HG03521 (cell line): ENCODE measurements at regions not wholly inside any gene's neighbourhood (a gene's known extent, or its start where the extent isn't known, plus 50 kb on each side); places are given as distances from the start of the nearest gene placed in this dataset.

Source experiments
- ATAC-seq: cut with Tn5 transposase; IDR thresholded peaks from one replicate; pipeline ENCODE4 v1.9.1; 2021; ENCODE audit warnings: mild to moderate bottlenecking, moderate library complexity; ENCODE audit not compliant: unreplicated experiment

DNA sequence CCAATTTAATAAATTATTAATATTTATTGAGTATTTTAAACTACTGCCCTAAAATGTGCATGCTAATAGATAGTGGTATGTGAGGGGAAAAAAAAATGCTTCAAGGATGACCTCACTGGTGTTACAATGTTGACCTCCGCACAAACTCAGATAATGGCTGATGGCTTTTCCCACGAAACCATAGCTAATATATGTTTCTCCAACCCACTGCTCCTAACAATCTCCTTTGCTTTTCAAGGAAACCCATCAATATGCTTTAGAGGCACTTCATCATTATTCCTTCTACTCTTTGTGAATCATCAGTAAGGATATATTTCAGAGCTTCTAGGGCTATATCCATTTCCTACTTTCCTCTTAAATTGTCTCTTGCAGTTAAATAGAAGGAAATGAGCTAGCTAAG is 1752.0 kb upstream of the TENM3 start:
- ATAC-seq: no peak

DNA sequence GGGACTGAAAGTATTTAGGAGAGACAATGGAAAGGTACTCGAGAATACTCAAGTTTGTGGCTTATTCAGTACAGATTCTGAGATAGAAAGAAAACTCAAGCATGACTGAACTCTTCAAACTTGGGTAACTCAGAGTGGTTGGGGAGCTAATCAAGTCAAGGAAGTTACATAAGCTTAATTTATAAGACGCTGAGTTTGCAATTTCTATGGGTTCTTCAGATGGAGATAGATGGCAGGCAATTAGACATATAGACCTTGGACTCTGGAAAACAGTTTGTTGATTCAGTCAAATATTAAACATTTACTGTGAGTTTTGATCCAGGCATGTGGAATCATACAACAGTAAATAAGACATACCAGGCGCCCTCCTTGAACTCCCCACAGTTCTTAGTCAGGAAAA is 1749.9 kb upstream of the TENM3 start:
- no peak for ATAC-seq

DNA sequence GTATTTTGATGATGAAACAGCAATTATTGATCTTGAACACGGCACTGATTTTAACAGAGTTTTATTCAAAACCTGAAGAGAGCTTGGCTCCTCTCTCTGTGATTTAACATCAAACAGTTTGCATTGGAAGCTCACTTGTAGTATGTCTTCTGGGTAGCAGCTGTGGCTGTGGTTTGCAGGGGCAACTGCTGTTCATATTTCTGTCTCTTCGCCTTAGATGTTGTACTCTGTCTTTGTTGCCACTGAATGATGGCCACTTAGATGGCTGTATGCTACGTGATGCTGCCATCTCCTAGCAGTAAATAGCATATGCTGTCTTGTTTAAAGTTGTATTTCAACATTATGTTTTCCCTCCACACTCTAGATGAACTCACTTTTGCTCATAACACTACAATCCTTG is 1743.0 kb upstream of the TENM3 start:
- no peak for ATAC-seq

DNA sequence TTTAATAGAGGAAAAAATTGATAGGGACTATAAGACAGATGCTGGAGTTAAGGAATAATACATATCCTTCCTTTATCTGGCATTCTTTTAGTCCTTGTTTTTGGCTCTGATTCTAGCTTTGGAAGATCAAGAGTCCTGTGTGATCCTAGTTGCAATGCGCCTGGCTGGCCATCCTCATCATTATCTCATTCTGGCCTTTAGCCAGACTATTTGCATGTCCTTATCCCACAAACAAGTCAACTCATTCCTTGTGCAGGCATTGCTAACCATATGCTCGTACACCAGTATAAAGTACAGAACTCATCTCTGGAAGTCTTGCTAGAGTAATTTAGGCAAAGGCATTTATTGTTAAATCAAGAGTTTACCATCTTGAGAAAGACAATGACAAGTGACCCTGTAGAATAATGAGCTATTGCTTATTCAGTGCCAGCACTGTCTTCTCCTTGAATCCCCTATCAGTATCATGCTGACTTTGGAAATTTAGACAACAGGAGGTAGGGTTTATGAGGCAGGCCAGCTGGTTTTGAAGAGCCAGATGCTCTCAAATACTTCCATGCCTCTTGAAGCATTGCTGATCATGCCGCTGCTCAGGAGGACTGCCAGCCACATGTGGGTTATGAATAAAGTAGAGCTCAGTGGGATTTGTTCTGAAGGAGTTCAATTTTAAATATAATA is 1730.3 kb upstream of the TENM3 start:
- no peak for ATAC-seq

DNA sequence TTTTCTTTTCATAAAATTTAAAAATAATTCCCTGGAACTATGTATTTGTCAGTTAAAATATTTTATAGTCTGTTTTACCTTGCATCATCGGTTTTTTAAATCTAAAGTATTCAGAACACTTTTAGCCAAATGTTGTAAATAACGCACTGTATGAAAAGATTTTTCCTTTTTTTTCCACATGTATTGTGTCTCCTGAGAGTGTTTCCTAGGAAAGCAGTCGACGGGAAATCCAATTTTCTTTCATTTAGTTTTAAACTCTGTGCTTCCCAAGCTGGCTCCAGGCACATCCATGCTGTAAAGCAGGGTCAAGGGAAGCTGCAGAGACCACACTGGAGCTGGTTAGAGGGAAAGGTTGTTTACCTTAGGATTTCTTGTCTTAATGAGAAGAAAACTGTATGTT is 1724.3 kb upstream of the TENM3 start:
- ATAC-seq: no peak

DNA sequence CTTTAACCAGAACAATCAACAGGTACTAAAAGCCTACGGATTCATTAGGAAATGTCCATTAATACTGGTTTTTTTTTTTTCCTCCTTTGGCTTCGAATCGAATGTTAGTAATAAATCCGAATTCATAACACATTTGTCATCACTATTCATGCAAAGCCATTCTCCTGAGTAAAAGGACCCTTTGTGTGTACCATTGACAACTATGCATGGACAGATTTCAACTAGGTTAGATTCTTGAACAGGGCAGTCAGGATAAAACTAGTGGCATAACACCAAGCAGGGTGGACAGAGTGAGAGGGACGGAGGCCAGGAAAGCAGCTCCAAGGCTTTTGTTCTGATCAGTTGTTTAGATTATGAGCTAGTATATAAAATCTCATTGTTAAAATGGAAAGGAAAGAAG is 1722.0 kb upstream of the TENM3 start:
- ATAC-seq: no peak

DNA sequence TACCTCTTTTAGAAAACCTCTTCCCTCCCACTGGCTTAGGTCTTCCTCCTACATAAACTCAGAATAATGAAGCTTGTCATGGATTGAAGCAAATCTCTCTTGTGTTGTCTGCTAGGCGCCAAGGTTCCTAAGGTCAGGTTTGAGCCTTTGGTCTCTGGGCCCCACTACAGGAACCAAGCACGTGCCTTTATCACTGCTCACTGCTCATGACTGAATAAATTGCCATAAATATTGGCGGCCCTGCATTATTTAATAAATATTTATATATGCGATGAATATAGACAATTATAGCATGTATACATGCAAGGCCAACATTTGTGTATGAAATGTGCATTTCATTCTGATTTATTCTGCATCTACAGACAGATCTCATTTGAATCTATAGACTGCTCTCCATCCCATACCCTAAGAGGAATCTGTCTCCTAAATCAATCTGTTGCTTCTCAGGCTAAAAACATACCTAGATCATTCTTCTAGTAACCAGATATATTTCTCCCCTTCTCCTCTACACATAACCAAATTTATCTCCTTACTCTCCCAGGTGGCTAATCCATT is 1717.6 kb upstream of the TENM3 start:
- ATAC-seq: no peak

DNA sequence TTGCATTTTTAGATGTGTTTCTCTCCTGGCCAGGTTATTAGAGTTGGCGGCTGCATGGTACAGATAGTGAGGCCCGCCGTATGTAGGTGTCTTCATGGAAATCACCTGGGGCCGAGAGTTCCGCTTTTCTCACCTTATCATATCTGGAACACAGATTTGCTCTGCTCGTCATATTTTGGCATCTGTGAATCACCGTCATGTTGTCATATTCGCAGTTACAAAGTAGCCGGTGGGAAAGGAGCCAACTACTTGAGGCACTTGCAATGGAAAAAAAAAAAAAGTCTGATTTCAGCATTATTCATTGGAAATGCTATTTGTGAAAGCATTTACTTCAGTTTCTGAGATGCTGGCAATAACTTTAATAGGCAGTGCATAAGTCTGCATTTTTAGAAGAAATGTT is 1715.2 kb upstream of the TENM3 start:
- no peak for ATAC-seq

DNA sequence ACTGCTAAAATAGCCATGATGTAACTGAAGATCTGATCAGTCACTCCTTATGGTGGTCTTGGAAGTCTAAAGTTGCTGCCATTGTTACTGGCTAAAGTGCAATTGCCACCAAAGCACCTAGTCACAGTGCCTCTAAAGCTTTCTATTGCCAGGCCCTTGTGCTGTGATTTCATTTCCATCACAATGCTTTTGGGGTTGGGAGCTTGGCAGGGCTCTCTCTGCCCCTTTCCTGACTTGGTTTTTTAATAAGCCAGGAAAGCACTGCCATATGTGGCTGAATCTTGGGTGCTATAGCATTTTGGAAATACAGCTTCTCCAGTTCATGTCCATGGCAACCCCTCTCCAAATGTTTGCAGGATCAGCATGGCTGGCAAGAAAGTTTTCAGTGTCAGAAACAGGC is 1712.4 kb upstream of the TENM3 start:
- no peak for ATAC-seq

DNA sequence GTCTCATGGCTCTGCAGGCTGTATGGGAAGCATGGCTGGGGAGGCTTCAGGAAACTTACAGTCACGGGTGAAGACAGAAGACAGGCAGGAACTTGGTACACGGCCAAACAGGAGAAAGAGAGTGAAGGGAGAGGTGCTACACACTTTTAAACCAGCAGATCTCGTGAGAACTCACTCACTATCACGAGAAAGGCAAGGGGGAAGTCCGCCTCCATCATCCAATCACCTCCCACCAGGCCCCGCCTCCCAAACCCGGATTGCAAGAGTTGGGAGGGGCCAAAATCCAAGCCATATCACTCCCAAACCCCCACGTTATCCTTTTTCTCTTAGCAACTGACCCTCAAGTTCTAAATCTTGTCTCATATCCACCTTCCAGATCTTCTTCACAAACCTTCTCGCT is 1710.5 kb upstream of the TENM3 start:
- ATAC-seq: no peak

DNA sequence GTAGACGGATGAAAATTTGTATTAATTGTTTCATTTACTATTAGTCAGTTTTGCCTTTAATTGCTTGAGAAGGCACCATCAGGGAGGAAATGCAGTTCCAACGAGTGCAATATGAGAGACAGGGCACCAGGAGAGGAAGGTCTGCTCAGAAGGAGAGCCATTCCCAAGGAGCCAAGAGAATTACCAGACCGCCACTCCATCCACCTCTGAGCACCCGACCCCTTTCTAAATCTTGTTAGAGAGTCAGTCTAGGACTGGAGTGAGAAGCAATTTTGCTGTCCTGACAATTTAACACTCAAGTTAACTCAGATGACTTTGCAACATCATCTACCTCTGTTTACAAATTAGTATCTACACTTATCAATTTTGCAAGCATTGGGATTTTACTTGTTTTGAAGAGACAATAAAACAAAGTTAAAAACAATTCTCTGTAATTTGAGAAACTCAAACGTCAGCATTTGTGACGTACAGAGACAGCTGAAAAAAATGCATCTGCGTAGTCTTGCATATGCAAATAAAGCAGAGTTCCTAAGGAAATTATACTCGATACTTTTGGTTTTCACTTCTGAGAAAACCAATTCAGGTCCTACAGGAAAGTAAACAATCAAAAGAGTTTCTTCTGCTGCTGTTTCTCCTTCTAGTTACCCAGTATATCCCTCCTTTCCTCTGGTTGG is 1704.7 kb upstream of the TENM3 start:
- no peak for ATAC-seq

DNA sequence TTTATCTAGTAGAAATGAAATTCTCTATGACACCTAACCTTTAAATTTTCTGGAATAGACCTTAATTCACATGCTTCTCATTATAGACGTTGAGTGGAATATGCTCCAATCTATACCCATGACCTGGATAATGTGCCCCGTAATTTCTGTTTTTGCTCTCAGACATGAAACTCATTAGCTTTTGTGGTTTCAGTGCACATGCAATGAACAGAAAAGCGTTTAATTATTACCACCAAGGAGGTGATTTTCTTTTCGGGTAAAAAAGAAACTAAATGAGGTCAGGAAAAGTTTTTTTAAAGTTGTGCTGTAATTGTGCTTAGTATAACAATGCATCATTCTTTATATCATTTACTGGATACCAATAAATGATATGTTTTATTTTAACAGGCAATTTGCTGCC is 1703.9 kb upstream of the TENM3 start:
- peak; percentile 51 for ATAC-seq

DNA sequence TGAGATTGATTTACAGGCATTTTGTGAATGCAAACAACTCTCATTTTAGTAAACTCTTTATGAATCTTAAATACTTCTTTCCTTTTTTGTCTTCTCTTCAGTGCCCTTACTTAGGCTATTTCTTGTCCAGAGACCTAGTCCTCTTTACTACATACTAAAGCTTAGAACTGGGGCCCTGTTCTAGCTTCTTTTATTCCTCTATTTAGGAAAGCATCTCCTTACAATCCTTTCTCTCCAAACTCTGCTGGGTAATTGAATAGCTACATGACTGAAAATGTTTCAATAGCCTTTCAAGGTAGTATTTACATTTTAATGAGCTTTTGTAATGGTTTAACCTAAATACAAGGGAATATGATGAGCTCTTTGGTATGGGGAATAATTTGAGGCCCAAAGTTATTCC is 1701.5 kb upstream of the TENM3 start:
- no peak for ATAC-seq

DNA sequence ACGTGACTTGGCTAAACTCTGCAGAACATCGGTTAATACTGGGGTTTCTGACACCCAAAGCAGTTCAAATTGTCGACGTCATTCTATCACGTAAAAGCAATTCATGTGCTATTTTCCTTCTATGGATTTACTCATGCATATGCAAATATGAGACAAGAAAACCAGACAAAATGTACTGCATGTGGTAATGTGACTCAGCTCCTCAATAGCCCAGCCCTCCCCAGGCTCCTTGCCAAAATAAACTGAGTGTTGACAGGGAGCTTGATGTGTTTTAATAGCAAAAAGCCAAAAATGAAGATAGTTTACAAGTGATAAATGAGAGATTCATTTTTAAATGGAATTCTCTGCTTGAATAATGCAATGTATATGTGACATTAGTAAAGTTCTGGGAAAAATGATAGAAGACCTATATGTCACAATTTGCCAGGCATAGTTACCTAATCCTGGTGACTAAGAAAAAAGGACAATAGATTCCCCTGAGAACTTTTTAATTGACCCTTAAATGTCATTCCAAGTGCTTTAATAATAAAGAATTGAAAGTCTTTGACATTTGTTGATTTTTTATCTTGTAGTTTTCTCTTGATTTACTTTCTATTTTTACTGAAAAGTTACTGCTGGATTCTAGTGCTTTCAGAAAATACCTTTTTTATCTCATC is 1700.6 kb upstream of the TENM3 start:
- no peak for ATAC-seq

DNA sequence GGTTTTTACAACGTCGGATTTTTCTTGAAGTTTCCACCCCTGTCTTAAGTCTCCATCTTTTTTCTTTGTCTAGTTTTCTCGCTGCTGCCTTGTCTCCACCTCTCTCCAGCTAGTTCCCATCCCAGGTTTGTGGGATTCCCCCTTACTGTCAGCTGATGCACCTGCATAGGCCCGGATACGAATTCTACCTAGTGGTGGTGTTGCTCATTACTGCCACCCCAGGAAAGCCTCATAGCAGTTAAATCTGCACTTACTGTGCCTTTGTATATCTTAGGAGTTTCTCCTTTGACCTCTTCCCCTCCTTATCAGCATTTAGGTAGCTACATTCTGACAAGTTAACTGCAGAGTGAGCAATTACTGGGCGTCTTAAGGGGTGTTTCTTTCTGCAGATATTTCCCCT is 1693.1 kb upstream of the TENM3 start:
- no peak for ATAC-seq

DNA sequence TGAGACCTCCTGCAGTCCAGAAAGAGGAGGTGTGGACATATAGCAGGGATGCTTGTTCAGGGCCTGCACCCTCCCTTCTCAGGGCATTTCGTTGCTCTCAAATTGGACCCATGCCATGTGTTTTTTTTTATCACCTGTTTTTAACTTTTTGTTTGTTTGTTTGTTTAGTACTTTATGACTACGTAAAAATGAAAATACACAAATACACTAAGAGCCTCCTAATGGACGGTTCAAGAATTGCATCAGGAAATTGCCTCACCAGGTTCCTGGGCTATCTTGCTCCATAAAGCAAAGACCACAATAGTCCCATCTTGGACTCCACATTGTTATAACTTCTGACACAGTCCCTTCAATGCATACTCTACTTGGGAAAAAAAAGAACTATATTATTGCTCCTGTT is 1685.9 kb upstream of the TENM3 start:
- peak; percentile 71 for ATAC-seq

DNA sequence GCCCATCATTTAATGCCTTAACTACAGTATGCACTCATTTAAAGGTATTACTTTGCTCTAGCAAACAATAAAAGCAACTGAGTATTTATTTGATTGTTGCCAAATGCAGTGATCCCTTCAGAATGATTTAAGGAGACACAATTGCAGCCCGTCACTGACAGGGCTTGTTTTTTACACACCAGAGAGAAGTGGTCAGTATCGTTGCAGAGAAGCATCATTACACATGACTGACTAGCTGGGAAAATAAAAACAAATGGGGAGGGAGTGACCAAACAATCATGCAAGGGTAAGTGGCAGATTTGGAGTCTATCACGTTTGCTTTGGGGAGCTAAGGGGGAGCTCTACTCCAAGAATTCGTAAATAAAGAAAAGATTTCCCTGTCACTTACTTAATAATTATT is 1685.3 kb upstream of the TENM3 start:
- no peak for ATAC-seq

DNA sequence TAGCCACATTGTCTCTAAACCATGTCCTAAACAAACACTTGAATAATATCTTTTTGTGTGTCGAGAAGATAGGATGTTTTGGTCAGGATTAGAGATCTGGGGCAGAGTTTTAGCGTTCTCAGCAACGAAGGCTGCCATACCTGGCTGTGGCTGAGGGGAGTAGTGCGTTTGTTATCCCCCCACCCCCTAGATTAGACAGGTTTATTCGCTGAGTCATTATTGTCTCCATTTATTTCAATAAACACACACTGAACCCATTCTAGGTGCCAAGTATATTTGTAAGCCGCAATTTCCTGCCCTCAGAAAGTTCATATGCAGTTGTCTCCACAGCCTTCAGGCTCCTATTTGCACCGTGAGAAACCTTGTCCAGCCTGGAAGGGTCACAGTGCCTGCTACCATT is 1684.8 kb upstream of the TENM3 start:
- no peak for ATAC-seq

DNA sequence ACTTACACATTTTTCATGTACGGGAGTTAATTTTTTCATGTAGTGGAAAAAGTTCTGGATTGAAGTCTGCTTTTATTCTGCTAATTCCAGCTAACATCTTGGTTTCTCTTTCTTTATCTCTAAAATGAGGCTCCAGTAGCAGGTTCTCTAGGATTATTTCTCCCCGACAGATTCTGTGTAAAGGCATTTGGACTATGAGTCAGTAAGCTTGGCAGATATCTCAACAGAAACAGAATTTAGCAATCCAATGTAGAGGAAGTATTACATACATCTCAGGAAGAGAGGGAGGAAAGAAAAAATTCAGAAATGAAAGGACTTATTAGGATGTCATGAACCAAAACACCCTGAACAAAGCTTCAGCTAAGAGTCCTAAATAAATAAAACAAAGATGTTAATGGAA is 1682.3 kb upstream of the TENM3 start:
- ATAC-seq: no peak

DNA sequence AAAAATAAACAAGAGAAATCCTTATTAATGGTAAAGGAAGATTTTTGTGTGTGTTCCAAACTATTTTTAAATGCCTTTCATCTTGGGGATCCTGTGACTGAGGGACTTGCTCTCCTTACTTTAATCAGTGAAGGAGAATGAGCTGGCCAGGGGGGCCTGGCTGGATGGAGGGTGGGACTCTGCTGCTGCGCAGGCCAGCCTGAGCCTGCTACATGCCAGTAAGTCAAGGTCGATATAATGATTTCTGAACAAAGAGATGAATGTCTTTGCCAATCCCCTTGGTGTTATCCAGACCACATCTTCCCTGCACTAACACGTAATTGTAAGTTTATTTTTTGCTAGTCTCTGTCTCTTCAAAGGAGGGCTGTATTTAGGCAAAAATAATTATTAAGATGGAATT is 1679.2 kb upstream of the TENM3 start:
- no peak for ATAC-seq

DNA sequence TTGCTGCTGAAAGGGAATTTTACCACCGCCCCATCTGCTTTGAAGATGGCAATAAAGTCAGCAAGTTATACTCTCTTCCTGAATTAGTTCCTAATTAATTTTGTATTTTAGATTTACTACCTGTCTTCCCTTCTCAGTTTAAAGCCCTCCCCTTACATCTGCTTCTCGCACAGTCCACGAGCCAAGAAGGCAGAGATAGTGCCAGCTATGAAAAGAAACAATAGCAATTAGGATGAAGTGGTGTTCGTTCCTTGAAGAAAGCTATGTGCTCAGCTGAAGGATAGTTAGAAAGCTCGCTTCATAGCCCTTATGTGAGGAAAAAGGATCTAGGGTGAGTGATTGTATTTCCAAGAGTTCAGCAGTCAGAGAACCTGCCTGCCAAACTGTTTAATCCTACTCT is 1678.8 kb upstream of the TENM3 start:
- ATAC-seq: no peak

DNA sequence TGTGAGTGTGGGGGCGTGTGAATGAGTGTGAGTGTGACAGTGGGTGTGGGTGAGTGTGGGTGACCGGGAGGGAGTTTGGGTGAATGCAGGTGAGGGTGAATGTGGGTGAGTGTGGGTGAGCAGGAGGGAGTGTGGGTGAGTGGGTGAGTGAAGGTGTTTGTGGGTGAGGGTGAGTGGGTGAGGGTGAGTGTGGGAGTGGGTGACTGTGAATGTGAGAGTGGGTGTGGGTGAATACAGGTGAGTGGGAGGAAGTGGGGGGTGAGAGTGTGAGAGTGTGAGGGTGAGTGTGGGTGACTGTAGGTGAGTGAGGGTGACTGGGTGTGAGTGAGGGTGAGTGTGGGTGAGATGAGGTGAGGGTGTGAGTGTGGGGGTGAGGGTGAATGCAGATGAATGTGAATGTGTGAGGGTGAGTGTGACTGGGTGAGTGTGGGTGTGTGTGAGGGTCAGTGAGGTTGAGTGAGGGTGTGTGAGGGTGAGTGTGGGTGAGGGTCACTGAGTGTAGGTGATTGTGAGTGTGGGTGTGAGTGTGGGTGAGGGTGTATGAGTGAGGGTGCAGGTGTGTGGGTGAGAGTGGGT is 1677.3 kb upstream of the TENM3 start:
- ATAC-seq: no peak
